Gastrocnemius medialis (tissue), 4 donors: ENCODE measurements at regions not wholly inside any gene's neighbourhood (a gene's known extent, or its start where the extent isn't known, plus 50 kb on each side); places are given as distances from the start of the nearest gene placed in this dataset.

ENCODE experiments used
- ATAC-seq, 2 donors: fragments of 150-250 bp; one replicate each; pipeline ENCODE4 v1.9.1; 2016
- DNase-seq, 2 donors: peaks; one replicate each; pipeline ENCODE4 v3.0.0-alpha.2; 2019
- H3K27ac ChIP-seq, 4 donors: fragments of 200-600 bp; sonication (generic); 1 replicate in 1 of 4; 2 replicates in 3 of 4; pipeline ENCODE4 v1.5.1; 2016 to 2018; ENCODE audit warnings: mild to moderate bottlenecking in 2 of 4, moderate library complexity in 1 of 4
- H3K27me3 ChIP-seq, 3 donors: fragments of 200-600 bp; sonication (generic) in 2 of 3; 1 replicate in 1 of 3; 2 replicates in 2 of 3; pipeline versions ENCODE4 v1.5.1 to v1.6.0; 2016 to 2019; ENCODE audit warnings: mild to moderate bottlenecking in 1 of 3, moderate library complexity in 1 of 3
- H3K36me3 ChIP-seq, 2 donors: fragments of 200-600 bp; sonication (generic) in 1 of 2; one replicate each; pipeline ENCODE4 v1.5.1; 2017 to 2018
- H3K4me1 ChIP-seq, 2 donors: fragments of 200-600 bp; sonication (generic) in 1 of 2; one replicate each; pipeline ENCODE4 v1.5.1; 2016 to 2017; ENCODE audit warnings: mild to moderate bottlenecking in 2 of 2
- H3K4me3 ChIP-seq, 4 donors: fragments of 200-600 bp; sonication (generic) in 3 of 4; 1 replicate in 1 of 4; 2 replicates in 3 of 4; pipeline ENCODE4 v1.5.1; 2016 to 2019; ENCODE audit warnings: mild to moderate bottlenecking in 2 of 4
- H3K9me3 ChIP-seq, 3 donors: fragments of 200-600 bp; sonication (generic) in 2 of 3; 1 replicate in 1 of 3; 2 replicates in 2 of 3; pipeline ENCODE4 v1.5.1; 2016 to 2019
- CTCF ChIP-seq, 5 experiments: fragments of 450-650 bp in 3 of 5; fragments of 200-600 bp in 2 of 5; sonication (generic) in 2 of 5; IDR thresholded peaks in 4 of 5; conservative IDR thresholded peaks in 1 of 5; 1 replicate in 4 of 5; 2 replicates in 1 of 5; pipeline ENCODE4 v1.5.1; 2016 to 2019; ENCODE audit warnings: antibody characterized with exemption in 5 of 5, mild to moderate bottlenecking in 3 of 5, moderate library complexity in 3 of 5
- POLR2A ChIP-seq, 2 donors: fragments of 450-650 bp; IDR thresholded peaks; one replicate each; pipeline ENCODE4 v1.6.1; 2017; ENCODE audit warnings: antibody characterized with exemption in 2 of 2, mild to moderate bottlenecking in 2 of 2, moderate library complexity in 2 of 2
- in situ Hi-C, 4 donors: fragments of 200-750 bp; cut with MboI; loops; one replicate each; pipeline versions ENCODE4 v1.15.0 to v1.8.0; 2017; ENCODE audit warnings: low sequenced_read_pairs in 4 of 4
- intact Hi-C: fragments of 100-400 bp; cut with DNase I; formaldehyde crosslinking; loops from one replicate; pipeline ENCODE4 v1.15.1; 2023; ENCODE audit warnings: low total_unique reads

- in situ Hi-C loops (no loop called here), intact Hi-C loops (no loop called here)
- Histone ChIP-seq H3K9me3 (no peaks in the 10 kb centered on the region), H3K4me3 (no peak overlapping the region), H3K4me1 (no peaks in the 10 kb centered on the region), H3K36me3 (no peaks in the 10 kb centered on the region), H3K27me3 (no peaks in the 10 kb centered on the region), H3K27ac (no peak overlapping the region)
- DNase-seq, result no peak
- ATAC-seq, result no peak
- TF ChIP-seq POLR2A (IDR thresholded peaks at IDR 0.05) (no peak), CTCF (IDR thresholded peaks at IDR 0.05 in 4 of 5, conservative IDR thresholded peaks at IDR 0.05 in 1 of 5) (no peak)
These were observed 99.4 kb upstream of the NCOR2 start for GRCh38 chr12:124666722-124667259.

- no peak overlapping the region for H3K27ac ChIP-seq
- H3K9me3 ChIP-seq, result no peaks in the 10 kb centered on the region
- ATAC-seq (no peak), DNase-seq (no peak)
- H3K36me3 ChIP-seq, result no peaks in the 10 kb centered on the region
- intact Hi-C loops, result no loop called here
- in situ Hi-C loops, result no loop called here
- H3K4me3 ChIP-seq, result no peak overlapping the region
- H3K4me1 ChIP-seq, result no peaks in the 10 kb centered on the region
- no peaks in the 10 kb centered on the region for H3K27me3 ChIP-seq
- TF ChIP-seq POLR2A (IDR thresholded peaks at IDR 0.05) (no peak), CTCF (IDR thresholded peaks at IDR 0.05 in 4 of 5, conservative IDR thresholded peaks at IDR 0.05 in 1 of 5) (no peak)
These were observed 98.1 kb upstream of the NCOR2 start for GRCh38 chr12:124665511-124665910.

- no peaks in the 10 kb centered on the region for H3K27me3 ChIP-seq
- DNase-seq, result no peak
- no peak overlapping the region for H3K4me3 ChIP-seq
- H3K9me3 ChIP-seq, result no peaks in the 10 kb centered on the region
- in situ Hi-C loops (no loop called here), intact Hi-C loops (no loop called here)
- ATAC-seq, result no peak
- H3K36me3 ChIP-seq, result no peaks in the 10 kb centered on the region
- H3K27ac ChIP-seq, result no peak overlapping the region
- H3K4me1 ChIP-seq, result no peaks in the 10 kb centered on the region
- TF ChIP-seq POLR2A (IDR thresholded peaks at IDR 0.05) (no peak), CTCF (IDR thresholded peaks at IDR 0.05 in 4 of 5, conservative IDR thresholded peaks at IDR 0.05 in 1 of 5) (no peak)
These were observed 97.1 kb upstream of the NCOR2 start for GRCh38 chr12:124664395-124665111.

GRCh38 chr12:124663771-124664366 lies 96.5 kb upstream of the NCOR2 start:
- intact Hi-C loops, result no loop called here
- H3K4me3 ChIP-seq, result no peak overlapping the region
- ATAC-seq (no peak), DNase-seq (no peak)
- no peaks in the 10 kb centered on the region for H3K27me3 ChIP-seq
- in situ Hi-C loops, result no loop called here
- no peaks in the 10 kb centered on the region for H3K36me3 ChIP-seq
- no peaks in the 10 kb centered on the region for H3K9me3 ChIP-seq
- H3K4me1 ChIP-seq, result no peaks in the 10 kb centered on the region
- TF ChIP-seq CTCF (IDR thresholded peaks at IDR 0.05 in 4 of 5, conservative IDR thresholded peaks at IDR 0.05 in 1 of 5), result no peak
- TF ChIP-seq POLR2A (IDR thresholded peaks at IDR 0.05), result no peak
- no peak overlapping the region for H3K27ac ChIP-seq
